Colonic mucosa (tissue), 4 donors: ENCODE measurements at regions not wholly inside any gene's neighbourhood (a gene's known extent, or its start where the extent isn't known, plus 50 kb on each side); places are given as distances from the start of the nearest gene placed in this dataset.

Source experiments
- DNase-seq: peaks from one replicate; pipeline ENCODE4 v3.0.0-alpha.2; 2020
- H3K27ac ChIP-seq: fragments of 200-600 bp; one replicate; pipeline ENCODE4 v1.8.0; 2021
- H3K27me3 ChIP-seq: fragments of 200-600 bp; one replicate; pipeline ENCODE4 v1.8.0; 2021
- H3K36me3 ChIP-seq: fragments of 200-600 bp; one replicate; pipeline ENCODE4 v1.8.0; 2021
- H3K4me1 ChIP-seq: fragments of 200-600 bp; one replicate; pipeline ENCODE4 v1.8.0; 2021; ENCODE audit warnings: mild to moderate bottlenecking
- H3K4me3 ChIP-seq: fragments of 200-600 bp; one replicate; pipeline ENCODE4 v1.8.0; 2021
- H3K9ac ChIP-seq, 2 donors: one replicate each; pipeline ENCODE4 v1.7.0; 2013; ENCODE audit warnings: control low read depth in 2 of 2, low read depth in 2 of 2, low read length in 2 of 2
- H3K9me3 ChIP-seq: fragments of 200-600 bp; one replicate; pipeline ENCODE4 v1.8.0; 2021
- CTCF ChIP-seq: fragments of 200-600 bp; IDR thresholded peaks from one replicate; pipeline ENCODE4 v1.8.0; 2022; ENCODE audit warnings: antibody characterized with exemption, mild to moderate bottlenecking
- intact Hi-C: fragments of 100-400 bp; cut with DNase I; formaldehyde crosslinking; loops from one replicate; pipeline ENCODE4 v1.14.1; 2022
- donor health status: healthy.
- donor health status: DM: no; HTN: no; CAD: no.
- donor health status: DM: no; HTN: no; CAD: no.

- Histone ChIP-seq H3K9me3 (no peaks in the 10 kb centered on the region), H3K4me3 (no peak overlapping the region), H3K9ac (no peak overlapping the region), H3K36me3 (no peaks in the 10 kb centered on the region), H3K27ac (no peak overlapping the region), H3K27me3 (no peaks in the 10 kb centered on the region), H3K4me1 (no peaks in the 10 kb centered on the region)
- no peak for DNase-seq
- TF ChIP-seq CTCF = no peak
- intact Hi-C loops = no loop called here
Observed at GRCh38 chr16:52174168-52174567, 372.8 kb downstream of the TOX3 start.

DNA sequence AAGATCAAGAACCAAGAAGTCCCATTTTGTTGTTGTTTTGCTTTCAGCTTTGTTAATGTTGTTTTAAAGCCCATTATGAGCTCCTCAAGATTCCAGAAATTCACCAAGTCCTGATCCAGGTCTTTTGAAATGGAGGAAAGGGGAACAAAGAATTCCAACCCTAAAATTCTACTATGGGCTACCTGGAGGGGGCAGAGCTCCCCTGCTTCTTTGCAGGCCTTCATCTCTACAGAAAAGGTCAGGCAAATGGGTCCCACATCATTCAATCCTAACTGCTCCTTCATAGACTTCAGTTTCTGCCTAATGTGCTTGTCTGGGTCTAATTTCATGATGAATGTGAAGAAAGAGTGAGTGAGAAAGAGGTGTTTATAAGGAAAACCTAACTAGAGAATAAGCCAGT lies 375.5 kb downstream of the TOX3 start:
- H3K27ac ChIP-seq = no peak overlapping the region
- no peaks in the 10 kb centered on the region for H3K4me1 ChIP-seq
- intact Hi-C loops = no loop called here
- H3K4me3 ChIP-seq = no peak overlapping the region
- no peak overlapping the region for H3K9ac ChIP-seq
- no peaks in the 10 kb centered on the region for H3K27me3 ChIP-seq
- TF ChIP-seq CTCF = no peak
- DNase-seq = no peak
- H3K36me3 ChIP-seq = no peaks in the 10 kb centered on the region
- no peaks in the 10 kb centered on the region for H3K9me3 ChIP-seq

DNA sequence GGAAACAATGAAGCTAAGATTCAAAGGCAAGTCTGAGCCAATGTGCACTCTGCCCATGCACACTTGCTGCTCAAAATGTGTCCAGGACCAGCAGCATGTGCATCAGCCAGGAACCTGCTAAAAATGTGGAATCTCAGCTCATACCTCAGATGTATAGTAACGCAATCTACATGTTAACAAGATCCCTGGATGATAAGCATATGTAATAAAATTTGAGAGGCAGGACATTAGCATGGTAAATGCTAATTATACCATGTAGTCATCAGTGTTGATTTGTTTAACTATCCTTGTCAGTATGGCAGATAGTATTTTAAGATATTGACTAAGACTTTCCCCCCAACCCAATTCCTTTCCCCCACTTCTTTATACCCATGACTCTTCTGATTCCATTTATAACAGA lies 379.6 kb downstream of the TOX3 start:
- intact Hi-C loops = no loop called here
- no peaks in the 10 kb centered on the region for H3K4me1 ChIP-seq
- no peak overlapping the region for H3K9ac ChIP-seq
- DNase-seq = no peak
- H3K4me3 ChIP-seq = no peak overlapping the region
- no peaks in the 10 kb centered on the region for H3K27me3 ChIP-seq
- H3K27ac ChIP-seq = no peak overlapping the region
- H3K36me3 ChIP-seq = no peaks in the 10 kb centered on the region
- no peak for TF ChIP-seq CTCF
- H3K9me3 ChIP-seq = no peaks in the 10 kb centered on the region

DNA sequence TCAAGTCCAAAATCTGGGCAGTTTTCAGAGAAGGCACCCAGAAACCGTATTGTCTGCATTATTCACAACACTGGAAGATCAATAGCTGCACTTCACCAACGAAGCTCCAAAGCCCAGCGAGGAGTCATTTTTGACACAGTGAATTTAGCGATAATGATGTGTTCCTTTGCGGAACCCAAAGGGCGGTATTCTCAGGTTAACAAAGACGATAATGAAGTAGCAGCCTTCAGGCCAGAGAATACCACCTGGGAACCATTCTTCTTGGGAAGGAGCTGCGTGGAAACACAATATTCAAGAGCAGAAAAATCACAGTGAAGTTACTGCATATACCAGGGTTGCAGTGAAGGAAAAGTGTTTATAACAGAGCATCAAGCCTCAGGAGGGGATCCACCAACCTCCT lies 381.0 kb downstream of the TOX3 start:
- no peaks in the 10 kb centered on the region for H3K9me3 ChIP-seq
- no peak overlapping the region for H3K4me3 ChIP-seq
- intact Hi-C loops = no loop called here
- no peaks in the 10 kb centered on the region for H3K27me3 ChIP-seq
- TF ChIP-seq CTCF = no peak
- H3K36me3 ChIP-seq = no peaks in the 10 kb centered on the region
- no peaks in the 10 kb centered on the region for H3K4me1 ChIP-seq
- no peak for DNase-seq
- H3K27ac ChIP-seq = no peak overlapping the region
- no peak overlapping the region for H3K9ac ChIP-seq

- Histone ChIP-seq H3K9ac (no peak overlapping the region), H3K9me3 (no peaks in the 10 kb centered on the region), H3K27me3 (no peaks in the 10 kb centered on the region), H3K27ac (no peak overlapping the region), H3K36me3 (no peaks in the 10 kb centered on the region), H3K4me1 (no peaks in the 10 kb centered on the region), H3K4me3 (no peak overlapping the region)
- intact Hi-C loops = no loop called here
- TF ChIP-seq CTCF = no peak
- DNase-seq = no peak
Observed at GRCh38 chr16:52149003-52149402, 397.9 kb downstream of the TOX3 start.

DNA sequence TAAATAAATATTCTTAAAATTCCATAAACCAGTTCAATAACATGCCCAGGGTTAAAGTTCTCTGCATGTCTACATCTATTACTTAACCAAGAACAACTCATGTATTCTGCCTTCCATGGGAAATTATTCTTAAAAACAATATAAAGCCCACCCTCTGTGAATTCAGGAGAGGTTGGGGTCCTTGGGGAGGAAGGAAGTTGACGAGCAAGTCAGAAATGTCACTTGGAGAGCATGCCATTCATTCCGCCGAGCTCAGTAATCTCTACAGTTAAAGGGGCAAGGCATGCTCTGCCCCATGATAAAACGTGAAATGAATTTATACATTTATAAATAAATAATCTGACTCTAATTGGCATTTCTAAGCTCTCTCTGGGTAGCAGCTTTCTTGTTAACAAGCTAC lies 405.1 kb downstream of the TOX3 start:
- no peak overlapping the region for H3K9ac ChIP-seq
- H3K4me1 ChIP-seq = no peaks in the 10 kb centered on the region
- DNase-seq = no peak
- no peaks in the 10 kb centered on the region for H3K27me3 ChIP-seq
- H3K9me3 ChIP-seq = no peaks in the 10 kb centered on the region
- intact Hi-C loops = no loop called here
- H3K4me3 ChIP-seq = no peak overlapping the region
- H3K27ac ChIP-seq = no peak overlapping the region
- H3K36me3 ChIP-seq = no peaks in the 10 kb centered on the region
- no peak for TF ChIP-seq CTCF
